Mesodermal cell (in vitro differentiated cells): ENCODE measurements at regions not wholly inside any gene's neighbourhood (a gene's known extent, or its start where the extent isn't known, plus 50 kb on each side); places are given as distances from the start of the nearest gene placed in this dataset.

Experiments used
- H3K27ac ChIP-seq: 2 replicates; pipeline ENCODE4 v1.7.0; 2013; ENCODE audit warnings: mild to moderate bottlenecking, low read depth, low read length, moderate library complexity; ENCODE audit not compliant: severe bottlenecking
- H3K36me3 ChIP-seq: 2 replicates; pipeline ENCODE4 v1.7.1; 2013; ENCODE audit warnings: mild to moderate bottlenecking, low read length, moderate library complexity; ENCODE audit not compliant: control insufficient read depth, insufficient read depth
- H3K4me1 ChIP-seq: one replicate; pipeline ENCODE4 v1.7.1; 2013; ENCODE audit warnings: mild to moderate bottlenecking, low read length; ENCODE audit not compliant: insufficient read depth, control insufficient read depth, poor library complexity, severe bottlenecking
- H3K4me3 ChIP-seq: 2 replicates; pipeline ENCODE4 v1.7.0; 2013; ENCODE audit warnings: low read length, control low read depth, mild to moderate bottlenecking; ENCODE audit not compliant: insufficient read depth, poor library complexity, severe bottlenecking; ENCODE audit errors: extremely low read depth
- H3K9me3 ChIP-seq: 2 replicates; pipeline ENCODE4 v1.7.1; 2013; ENCODE audit warnings: mild to moderate bottlenecking, low read length, moderate library complexity; ENCODE audit not compliant: control insufficient read depth
- WGBS, 2 experiments: methylation state at CpG; one replicate each; pipeline ENCODE4 v1.1.5; 2013; ENCODE audit warnings: missing lambda C conversion rate in 2 of 2; ENCODE audit not compliant: insufficient coverage in 2 of 2; 5-methylcytosine and 5-hydroxymethylcytosine counted together

- Histone ChIP-seq H3K4me1 (no peaks in the 10 kb centered on the region), H3K4me3 (no peak overlapping the region), H3K9me3 (no peaks in the 10 kb centered on the region), H3K27ac (no peak overlapping the region), H3K36me3 (peaks cover 7% of the 10 kb centered on the region)
- 73 to 81% methylated on average over 6 of the region's 6 CpGs for WGBS, 2 experiments
Observed at GRCh38 chr1:201685485-201685884, 143.5 kb upstream of the IPO9 start.

GRCh38 chr1:201686714-201687455 is 142.1 kb upstream of the IPO9 start:
- Histone ChIP-seq H3K27ac (no peak overlapping the region), H3K36me3 (peaks cover 3% of the 10 kb centered on the region), H3K4me3 (no peak overlapping the region), H3K9me3 (no peaks in the 10 kb centered on the region), H3K4me1 (no peaks in the 10 kb centered on the region)
- WGBS, 2 experiments: 0% methylated on average over 1 of the region's 5 CpGs; no CpG with 5 or more reads in 1 of the 2 experiments

GRCh38 chr1:201688514-201688913 is 140.4 kb upstream of the IPO9 start:
- Histone ChIP-seq H3K4me1 (peaks cover 7% of the 10 kb centered on the region), H3K27ac (no peak overlapping the region), H3K4me3 (no peak overlapping the region), H3K36me3 (peaks cover 3% of the 10 kb centered on the region), H3K9me3 (no peaks in the 10 kb centered on the region)
- 87 to 89% methylated on average over 9 of the region's 9 CpGs for WGBS, 2 experiments

GRCh38 chr1:201689647-201690046 is 139.3 kb upstream of the IPO9 start:
- peaks cover 17% of the 10 kb centered on the region for H3K4me1 ChIP-seq
- H3K27ac ChIP-seq: no peak overlapping the region
- H3K9me3 ChIP-seq: no peaks in the 10 kb centered on the region
- H3K36me3 ChIP-seq: peaks cover 3% of the 10 kb centered on the region
- 90 to 100% methylated on average over 2 to 3 of the region's 8 CpGs for WGBS, 2 experiments
- H3K4me3 ChIP-seq: no peak overlapping the region

GRCh38 chr1:201690528-201690927 is 138.4 kb upstream of the IPO9 start:
- 81 to 83% methylated on average over 9 of the region's 10 CpGs for WGBS, 2 experiments
- H3K4me1 ChIP-seq: peaks cover 17% of the 10 kb centered on the region
- H3K4me3 ChIP-seq: no peak overlapping the region
- no peaks in the 10 kb centered on the region for H3K9me3 ChIP-seq
- H3K36me3 ChIP-seq: peaks cover 7% of the 10 kb centered on the region
- H3K27ac ChIP-seq: no peak overlapping the region

GRCh38 chr1:201691716-201692554 is 137.0 kb upstream of the IPO9 start:
- peaks cover 6% of the 10 kb centered on the region for H3K36me3 ChIP-seq
- H3K27ac ChIP-seq: no peak overlapping the region
- H3K4me3 ChIP-seq: no peak overlapping the region
- 91% methylated on average over 5 to 6 of the region's 6 CpGs for WGBS, 2 experiments
- H3K9me3 ChIP-seq: no peaks in the 10 kb centered on the region
- H3K4me1 ChIP-seq: peaks cover 28% of the 10 kb centered on the region

GRCh38 chr1:201692555-201693394 is 136.2 kb upstream of the IPO9 start:
- H3K4me3 ChIP-seq: no peak overlapping the region
- H3K36me3 ChIP-seq: peaks cover 6% of the 10 kb centered on the region
- H3K9me3 ChIP-seq: no peaks in the 10 kb centered on the region
- H3K4me1 ChIP-seq: peaks cover 28% of the 10 kb centered on the region
- 90 to 100% methylated on average over 3 of the region's 3 CpGs for WGBS, 2 experiments
- H3K27ac ChIP-seq: no peak overlapping the region

- Histone ChIP-seq H3K27ac (peak overlapping the region; percentile 53), H3K9me3 (no peaks in the 10 kb centered on the region), H3K4me3 (no peak overlapping the region), H3K36me3 (peaks cover 11% of the 10 kb centered on the region), H3K4me1 (peaks cover 28% of the 10 kb centered on the region)
- WGBS, 2 experiments: 62 to 64% methylated on average over 4 to 5 of the region's 8 CpGs
Observed at GRCh38 chr1:201693890-201694607, 134.9 kb upstream of the IPO9 start.

- Histone ChIP-seq H3K4me3 (no peak overlapping the region), H3K27ac (peak overlapping the region; percentile 53), H3K36me3 (peaks cover 11% of the 10 kb centered on the region), H3K4me1 (peaks cover 28% of the 10 kb centered on the region), H3K9me3 (no peaks in the 10 kb centered on the region)
- 68 to 69% methylated on average over 10 to 12 of the region's 12 CpGs for WGBS, 2 experiments
Observed at GRCh38 chr1:201694608-201695335, 134.2 kb upstream of the IPO9 start.
